ENCODE measurements at regions not wholly inside any gene's neighbourhood (a gene's known extent, or its start where the extent isn't known, plus 50 kb on each side); places are given as distances from the start of the nearest gene placed in this dataset.

- TF ChIP-seq POLR2AphosphoS5 (IDR thresholded peaks at IDR 0.05), result no peak
- no peak for TF ChIP-seq CTCF (IDR thresholded peaks at IDR 0.05)
- TF ChIP-seq EP300 (IDR thresholded peaks at IDR 0.05), result no peak
- TF ChIP-seq POLR2A (IDR thresholded peaks at IDR 0.05), result no peak
These were observed 308.8 kb downstream of the IRX2 start for GRCh38 chr5:2442496-2443354.
